Upper lobe of left lung (tissue), 4 donors: ENCODE measurements at regions not wholly inside any gene's neighbourhood (a gene's known extent, or its start where the extent isn't known, plus 50 kb on each side); places are given as distances from the start of the nearest gene placed in this dataset.

Experiments
- POLR2A ChIP-seq, 4 donors: fragments of 450-650 bp; IDR thresholded peaks; one replicate each; pipeline ENCODE4 v1.5.1; 2016 to 2017; ENCODE audit warnings: antibody characterized with exemption in 4 of 4, mild to moderate bottlenecking in 2 of 4
- TF ChIP-seq, protein P1 (sequence below), 6 experiments: fragments of 450-650 bp in 4 of 6; fragments of 200-600 bp in 2 of 6; sonication (generic) in 2 of 6; IDR thresholded peaks; one replicate each; pipeline ENCODE4 v1.5.1; 2016 to 2019; ENCODE audit warnings: antibody characterized with exemption in 6 of 6

GRCh38 chr13:40477623-40478608 lies 188.5 kb downstream of the FOXO1 start:
- no peak for TF ChIP-seq POLR2A (IDR thresholded peaks at IDR 0.05)
- TF ChIP-seq, protein P1, sequence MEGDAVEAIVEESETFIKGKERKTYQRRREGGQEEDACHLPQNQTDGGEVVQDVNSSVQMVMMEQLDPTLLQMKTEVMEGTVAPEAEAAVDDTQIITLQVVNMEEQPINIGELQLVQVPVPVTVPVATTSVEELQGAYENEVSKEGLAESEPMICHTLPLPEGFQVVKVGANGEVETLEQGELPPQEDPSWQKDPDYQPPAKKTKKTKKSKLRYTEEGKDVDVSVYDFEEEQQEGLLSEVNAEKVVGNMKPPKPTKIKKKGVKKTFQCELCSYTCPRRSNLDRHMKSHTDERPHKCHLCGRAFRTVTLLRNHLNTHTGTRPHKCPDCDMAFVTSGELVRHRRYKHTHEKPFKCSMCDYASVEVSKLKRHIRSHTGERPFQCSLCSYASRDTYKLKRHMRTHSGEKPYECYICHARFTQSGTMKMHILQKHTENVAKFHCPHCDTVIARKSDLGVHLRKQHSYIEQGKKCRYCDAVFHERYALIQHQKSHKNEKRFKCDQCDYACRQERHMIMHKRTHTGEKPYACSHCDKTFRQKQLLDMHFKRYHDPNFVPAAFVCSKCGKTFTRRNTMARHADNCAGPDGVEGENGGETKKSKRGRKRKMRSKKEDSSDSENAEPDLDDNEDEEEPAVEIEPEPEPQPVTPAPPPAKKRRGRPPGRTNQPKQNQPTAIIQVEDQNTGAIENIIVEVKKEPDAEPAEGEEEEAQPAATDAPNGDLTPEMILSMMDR (IDR thresholded peaks at IDR 0.05) = no peak
